ENCODE measurements at regions not wholly inside any gene's neighbourhood (a gene's known extent, or its start where the extent isn't known, plus 50 kb on each side); places are given as distances from the start of the nearest gene placed in this dataset.
A peak's percentile ranks its signal among the peaks of the same experiment; 100 is the strongest.

DNA sequence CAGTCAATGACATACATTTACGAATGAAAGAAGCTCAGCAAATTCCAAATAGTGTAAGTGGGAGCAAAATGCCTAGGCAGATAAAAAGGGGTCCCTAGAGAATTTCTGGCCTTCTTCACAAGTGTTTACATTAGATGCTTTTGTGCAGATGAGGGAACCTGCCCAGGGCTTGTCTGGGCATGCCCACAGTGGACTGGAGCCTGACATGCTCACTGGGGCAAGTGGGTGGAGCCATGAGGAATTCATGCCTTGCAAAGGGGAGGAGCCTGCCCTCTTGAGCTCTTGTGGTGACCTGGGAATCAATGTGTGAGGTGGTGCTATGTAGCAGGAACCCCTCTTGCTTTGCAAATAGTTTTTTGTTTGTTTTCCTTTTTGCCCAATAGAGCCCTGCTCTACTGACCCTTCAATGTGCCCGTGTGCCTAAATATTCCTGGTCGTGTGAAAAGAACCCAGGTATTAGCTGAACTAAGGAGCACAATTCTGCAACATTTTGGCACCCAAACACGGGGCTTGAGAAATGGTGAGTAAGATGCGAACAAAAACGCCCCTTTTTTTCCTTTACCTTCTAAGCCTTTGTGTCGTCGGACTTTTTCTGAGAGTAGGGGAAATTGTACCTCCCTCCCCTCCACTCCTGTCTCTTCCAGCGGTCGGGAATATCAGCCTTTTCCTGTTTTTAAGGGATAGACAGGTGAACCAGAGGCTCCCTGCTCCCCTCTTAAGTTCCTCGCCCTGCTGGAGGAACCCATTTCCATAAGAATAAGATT is 433.8 kb upstream of the CDH9 start:
- H3K4me1 ChIP-seq (ENCODE audit: control insufficient read depth in 3 of 3, insufficient read depth in 2 of 3, low read depth in 1 of 3, low read length in 2 of 3), result no peaks in the 10 kb centered on the region
- no peak overlapping the region for H3K4me3 ChIP-seq (ENCODE audit: low read depth in 1 of 3, low read length in 3 of 3)
- no peaks in the 10 kb centered on the region for H3K27me3 ChIP-seq (ENCODE audit: control insufficient read depth in 3 of 3, insufficient read depth in 3 of 3, low read length in 3 of 3)
- 72 to 80% (median 77%) methylated on average over 11 of the region's 11 CpGs for WGBS, 3 donors
- H3K27ac ChIP-seq (ENCODE audit: low read depth in 1 of 3, low read length in 2 of 3), result no peak overlapping the region
- no peaks in the 10 kb centered on the region for H3K36me3 ChIP-seq (ENCODE audit: control insufficient read depth in 3 of 3, insufficient read depth in 2 of 3, low read depth in 1 of 3, low read length in 3 of 3)
- FAIRE-seq (no peak), DNase-seq (no peak)
- peaks cover 0 to 8% of the 10 kb centered on the region in 2 donors for H3K9me3 ChIP-seq (ENCODE audit: control insufficient read depth in 2 of 2, insufficient read depth in 1 of 2, low read depth in 1 of 2, low read length in 1 of 2)

DNA sequence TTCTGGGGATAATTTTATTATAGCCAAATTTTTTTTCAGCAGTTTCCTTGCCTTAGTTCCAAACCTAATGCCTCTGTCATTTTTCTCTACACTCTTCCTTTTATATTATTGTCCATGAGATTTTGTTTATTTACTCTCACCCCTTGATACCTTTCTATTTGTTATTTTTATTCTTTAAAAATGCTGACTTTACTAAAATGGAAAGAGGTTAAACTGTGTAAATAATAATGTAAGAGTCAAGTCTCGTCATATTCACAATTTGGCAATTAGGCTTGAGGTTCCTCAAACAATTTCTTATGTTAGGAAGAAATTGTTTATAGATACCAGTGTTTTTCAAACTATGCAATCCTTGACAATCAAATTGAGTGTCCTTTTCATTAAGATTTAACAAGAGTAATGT is 428.6 kb upstream of the CDH9 start:
- DNase-seq, result no peak
- H3K27ac ChIP-seq (ENCODE audit: low read depth in 1 of 3, low read length in 2 of 3), result no peak overlapping the region
- H3K4me1 ChIP-seq (ENCODE audit: control insufficient read depth in 3 of 3, insufficient read depth in 2 of 3, low read depth in 1 of 3, low read length in 2 of 3), result no peaks in the 10 kb centered on the region
- no peaks in the 10 kb centered on the region for H3K36me3 ChIP-seq (ENCODE audit: control insufficient read depth in 3 of 3, insufficient read depth in 2 of 3, low read depth in 1 of 3, low read length in 3 of 3)
- H3K4me3 ChIP-seq (ENCODE audit: low read depth in 1 of 3, low read length in 3 of 3), result no peak overlapping the region
- no peaks in the 10 kb centered on the region for H3K27me3 ChIP-seq (ENCODE audit: control insufficient read depth in 3 of 3, insufficient read depth in 3 of 3, low read length in 3 of 3)
- H3K9me3 ChIP-seq (ENCODE audit: control insufficient read depth in 2 of 2, insufficient read depth in 1 of 2, low read depth in 1 of 2, low read length in 1 of 2), result peaks cover 0 to 3% of the 10 kb centered on the region in 2 donors
- 41 to 58% (median 49%) methylated on average over 1 of the region's 1 CpG for whole genome bisulfite sequencing, 3 donors
- no peak for FAIRE-seq

GRCh38 chr5:27465140-27465539 is 426.8 kb upstream of the CDH9 start:
- Histone ChIP-seq H3K27ac (ENCODE audit: low read depth in 1 of 3, low read length in 2 of 3) (no peak overlapping the region), H3K27me3 (ENCODE audit: control insufficient read depth in 3 of 3, insufficient read depth in 3 of 3, low read length in 3 of 3) (no peaks in the 10 kb centered on the region), H3K4me3 (ENCODE audit: low read depth in 1 of 3, low read length in 3 of 3) (no peak overlapping the region), H3K4me1 (ENCODE audit: control insufficient read depth in 3 of 3, insufficient read depth in 2 of 3, low read depth in 1 of 3, low read length in 2 of 3) (no peaks in the 10 kb centered on the region), H3K36me3 (ENCODE audit: control insufficient read depth in 3 of 3, insufficient read depth in 2 of 3, low read depth in 1 of 3, low read length in 3 of 3) (no peaks in the 10 kb centered on the region), H3K9me3 (ENCODE audit: control insufficient read depth in 2 of 2, insufficient read depth in 1 of 2, low read depth in 1 of 2, low read length in 1 of 2) (peaks cover 0 to 3% of the 10 kb centered on the region in 2 donors)
- no peak for DNase-seq
- no peak for FAIRE-seq
- WGBS, 3 donors, result 65 to 69% (median 67%) methylated on average over 5 of the region's 5 CpGs

GRCh38 chr5:27463446-27464149 is 425.2 kb upstream of the CDH9 start:
- H3K4me3 ChIP-seq (ENCODE audit: low read depth in 1 of 3, low read length in 3 of 3), result no peak overlapping the region
- no peak for DNase-seq
- H3K4me1 ChIP-seq (ENCODE audit: control insufficient read depth in 3 of 3, insufficient read depth in 2 of 3, low read depth in 1 of 3, low read length in 2 of 3), result no peaks in the 10 kb centered on the region
- H3K9me3 ChIP-seq (ENCODE audit: control insufficient read depth in 2 of 2, insufficient read depth in 1 of 2, low read depth in 1 of 2, low read length in 1 of 2), result peaks cover 0 to 3% of the 10 kb centered on the region in 2 donors
- H3K36me3 ChIP-seq (ENCODE audit: control insufficient read depth in 3 of 3, insufficient read depth in 2 of 3, low read depth in 1 of 3, low read length in 3 of 3), result no peaks in the 10 kb centered on the region
- 84 to 87% (median 85%) methylated on average over 8 of the region's 8 CpGs for WGBS, 3 donors
- no peak for FAIRE-seq
- H3K27ac ChIP-seq (ENCODE audit: low read depth in 1 of 3, low read length in 2 of 3), result no peak overlapping the region
- no peaks in the 10 kb centered on the region for H3K27me3 ChIP-seq (ENCODE audit: control insufficient read depth in 3 of 3, insufficient read depth in 3 of 3, low read length in 3 of 3)

- no peak for FAIRE-seq
- no peak for DNase-seq
- H3K27ac ChIP-seq (ENCODE audit: low read depth in 1 of 3, low read length in 2 of 3), result no peak overlapping the region
- H3K9me3 ChIP-seq (ENCODE audit: control insufficient read depth in 2 of 2, insufficient read depth in 1 of 2, low read depth in 1 of 2, low read length in 1 of 2), result peaks cover 0 to 3% of the 10 kb centered on the region in 2 donors
- H3K4me1 ChIP-seq (ENCODE audit: control insufficient read depth in 3 of 3, insufficient read depth in 2 of 3, low read depth in 1 of 3, low read length in 2 of 3), result no peaks in the 10 kb centered on the region
- H3K4me3 ChIP-seq (ENCODE audit: low read depth in 1 of 3, low read length in 3 of 3), result no peak overlapping the region
- H3K36me3 ChIP-seq (ENCODE audit: control insufficient read depth in 3 of 3, insufficient read depth in 2 of 3, low read depth in 1 of 3, low read length in 3 of 3), result no peaks in the 10 kb centered on the region
- H3K27me3 ChIP-seq (ENCODE audit: control insufficient read depth in 3 of 3, insufficient read depth in 3 of 3, low read length in 3 of 3), result no peaks in the 10 kb centered on the region
- 71 to 79% (median 73%) methylated on average over 7 of the region's 7 CpGs for WGBS, 3 donors
Measured at GRCh38 chr5:27462936-27463335, 424.6 kb upstream of the CDH9 start.

GRCh38 chr5:27458287-27458686 is 419.9 kb upstream of the CDH9 start:
- Histone ChIP-seq H3K27me3 (ENCODE audit: control insufficient read depth in 3 of 3, insufficient read depth in 3 of 3, low read length in 3 of 3) (no peaks in the 10 kb centered on the region), H3K27ac (ENCODE audit: low read depth in 1 of 3, low read length in 2 of 3) (no peak overlapping the region), H3K9me3 (ENCODE audit: control insufficient read depth in 2 of 2, insufficient read depth in 1 of 2, low read depth in 1 of 2, low read length in 1 of 2) (peaks cover 0 to 3% of the 10 kb centered on the region in 2 donors), H3K36me3 (ENCODE audit: control insufficient read depth in 3 of 3, insufficient read depth in 2 of 3, low read depth in 1 of 3, low read length in 3 of 3) (no peaks in the 10 kb centered on the region), H3K4me1 (ENCODE audit: control insufficient read depth in 3 of 3, insufficient read depth in 2 of 3, low read depth in 1 of 3, low read length in 2 of 3) (no peaks in the 10 kb centered on the region), H3K4me3 (ENCODE audit: low read depth in 1 of 3, low read length in 3 of 3) (no peak overlapping the region)
- 48 to 78% (median 60%) methylated on average over 1 of the region's 1 CpG for WGBS, 3 donors
- no peak for DNase-seq
- no peak for FAIRE-seq

DNA sequence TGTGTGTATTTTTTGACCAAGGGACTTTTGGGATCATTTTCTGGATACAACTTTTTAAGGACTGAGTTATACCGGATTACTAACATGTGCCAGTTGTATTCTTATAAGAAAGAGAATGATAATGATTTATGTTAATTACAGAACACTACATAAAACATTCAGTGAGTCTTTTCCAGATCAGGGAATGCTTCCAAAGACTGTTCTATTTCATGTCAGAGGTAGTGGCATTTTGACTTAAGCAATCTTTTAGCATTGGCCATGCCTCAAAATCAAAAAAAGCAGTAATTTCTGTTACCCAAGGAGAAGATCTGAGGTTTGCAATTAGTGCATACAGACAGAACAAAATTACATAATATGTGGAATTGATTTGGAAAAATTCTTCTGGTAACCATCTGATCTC is 413.0 kb upstream of the CDH9 start:
- peaks cover 0 to 1% of the 10 kb centered on the region in 2 donors for H3K9me3 ChIP-seq (ENCODE audit: control insufficient read depth in 2 of 2, insufficient read depth in 1 of 2, low read depth in 1 of 2, low read length in 1 of 2)
- H3K4me3 ChIP-seq (ENCODE audit: low read depth in 1 of 3, low read length in 3 of 3), result no peak overlapping the region
- DNase-seq, result no peak
- no peak overlapping the region for H3K27ac ChIP-seq (ENCODE audit: low read depth in 1 of 3, low read length in 2 of 3)
- H3K27me3 ChIP-seq (ENCODE audit: control insufficient read depth in 3 of 3, insufficient read depth in 3 of 3, low read length in 3 of 3), result no peaks in the 10 kb centered on the region
- FAIRE-seq, result no peak
- H3K4me1 ChIP-seq (ENCODE audit: control insufficient read depth in 3 of 3, insufficient read depth in 2 of 3, low read depth in 1 of 3, low read length in 2 of 3), result no peaks in the 10 kb centered on the region
- 63 to 77% (median 75%) methylated on average over 1 of the region's 1 CpG for WGBS, 3 donors
- no peaks in the 10 kb centered on the region for H3K36me3 ChIP-seq (ENCODE audit: control insufficient read depth in 3 of 3, insufficient read depth in 2 of 3, low read depth in 1 of 3, low read length in 3 of 3)

DNA sequence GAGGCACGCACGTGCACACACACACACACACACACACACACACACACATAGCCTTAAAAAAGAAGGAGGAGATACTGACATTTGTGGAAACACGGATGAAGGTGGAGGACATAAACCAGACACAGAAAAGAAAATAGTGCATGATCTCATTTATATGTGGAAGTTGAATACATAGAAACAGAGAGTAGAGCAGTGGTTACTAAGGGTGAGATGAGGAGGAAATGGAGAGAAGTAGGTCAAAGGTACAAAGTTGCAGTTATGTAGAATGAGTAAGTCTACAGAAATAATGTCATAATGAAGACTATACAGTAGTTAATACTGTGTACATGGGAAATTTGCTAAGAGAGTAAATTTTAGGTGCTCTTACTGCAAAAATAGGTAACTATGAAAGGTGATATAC is 412.2 kb upstream of the CDH9 start:
- peak in 1 of 2 donors; percentile 1 for DNase-seq
- Histone ChIP-seq H3K9me3 (ENCODE audit: control insufficient read depth in 2 of 2, insufficient read depth in 1 of 2, low read depth in 1 of 2, low read length in 1 of 2) (peaks cover 0 to 1% of the 10 kb centered on the region in 2 donors), H3K27me3 (ENCODE audit: control insufficient read depth in 3 of 3, insufficient read depth in 3 of 3, low read length in 3 of 3) (no peaks in the 10 kb centered on the region), H3K4me3 (ENCODE audit: low read depth in 1 of 3, low read length in 3 of 3) (no peak overlapping the region), H3K4me1 (ENCODE audit: control insufficient read depth in 3 of 3, insufficient read depth in 2 of 3, low read depth in 1 of 3, low read length in 2 of 3) (no peaks in the 10 kb centered on the region), H3K27ac (ENCODE audit: low read depth in 1 of 3, low read length in 2 of 3) (no peak overlapping the region), H3K36me3 (ENCODE audit: control insufficient read depth in 3 of 3, insufficient read depth in 2 of 3, low read depth in 1 of 3, low read length in 3 of 3) (no peaks in the 10 kb centered on the region)
- FAIRE-seq, result no peak
- WGBS, 3 donors, result 78 to 88% (median 88%) methylated on average over 3 of the region's 3 CpGs

Data from small intestine (tissue), 7 donors.